OCI-LY3 (cell line): ENCODE measurements at regions not wholly inside any gene's neighbourhood (a gene's known extent, or its start where the extent isn't known, plus 50 kb on each side); places are given as distances from the start of the nearest gene placed in this dataset.

ENCODE experiments used
- H2AFZ ChIP-seq: fragments of 200-600, 300-600 bp; shearing (Covaris generic); 2 replicates; pipeline ENCODE4 v1.6.0; 2014; ENCODE audit warnings: antibody characterized with exemption, low read depth, low read length
- H3K27ac ChIP-seq: fragments of 200-600, 300-600 bp; sonication (generic); 2 replicates; pipeline ENCODE4 v1.5.1; 2014; ENCODE audit warnings: mild to moderate bottlenecking, low read length, moderate library complexity, mixed read lengths
- H3K27me3 ChIP-seq: fragments of 200-600, 300-600 bp; sonication (generic); 2 replicates; pipeline ENCODE4 v1.6.1; 2014; ENCODE audit warnings: low read depth, low read length, mixed read lengths
- H3K36me3 ChIP-seq: fragments of 200-600, 300-600 bp; sonication (generic); replicated peaks from 2 replicates; pipeline ENCODE3; 2014; ENCODE audit warnings: low read depth, low read length, mixed read lengths
- H3K4me1 ChIP-seq: fragments of 300-600, 200-600 bp; sonication (generic); 2 replicates; pipeline ENCODE4 v1.6.1; 2014; ENCODE audit warnings: low read length, mixed read lengths
- H3K4me2 ChIP-seq: fragments of 200-600, 300-600 bp; sonication (generic); 2 replicates; pipeline ENCODE4 v1.6.1; 2014; ENCODE audit warnings: low read length, mixed read lengths
- H3K4me3 ChIP-seq: fragments of 300-600, 200-600 bp; sonication (generic); 2 replicates; pipeline ENCODE4 v1.5.1; 2014; ENCODE audit warnings: antibody characterized with exemption, mild to moderate bottlenecking, low read length, moderate library complexity
- H3K79me2 ChIP-seq: fragments of 300-600, 200-600 bp; shearing (Covaris generic); 2 replicates; pipeline ENCODE4 v1.6.1; 2014; ENCODE audit warnings: mild to moderate bottlenecking, low read length, mixed read lengths
- H3K9ac ChIP-seq: fragments of 300-600, 200-600 bp; shearing (Covaris generic); 2 replicates; pipeline ENCODE4 v1.6.0; 2014; ENCODE audit warnings: mild to moderate bottlenecking, low read length, moderate library complexity
- H3K9me3 ChIP-seq: fragments of 200-600, 300-600 bp; shearing (Covaris generic); 2 replicates; pipeline ENCODE4 v1.6.1; 2014; ENCODE audit warnings: low read length, mixed read lengths; ENCODE audit not compliant: insufficient read depth
- H4K20me1 ChIP-seq: fragments of 200-600, 300-600 bp; sonication (generic); 2 replicates; pipeline ENCODE4 v1.6.1; 2016; ENCODE audit warnings: low read length, mixed read lengths; ENCODE audit not compliant: insufficient read depth
- EZH2phosphoT487 ChIP-seq: fragments of 200-600 bp; shearing (Covaris generic); IDR thresholded peaks from 2 replicates; pipeline ENCODE4 v1.6.1; 2018; ENCODE audit warnings: antibody characterized with exemption, mixed run types, low read depth
- TF ChIP-seq, protein P1 (sequence below): fragments of 200-600, 300-600 bp; sonication (generic); IDR thresholded peaks from 2 replicates; pipeline ENCODE4 v1.5.1; 2014; ENCODE audit warnings: antibody characterized with exemption, low read length, low read depth

DNA sequence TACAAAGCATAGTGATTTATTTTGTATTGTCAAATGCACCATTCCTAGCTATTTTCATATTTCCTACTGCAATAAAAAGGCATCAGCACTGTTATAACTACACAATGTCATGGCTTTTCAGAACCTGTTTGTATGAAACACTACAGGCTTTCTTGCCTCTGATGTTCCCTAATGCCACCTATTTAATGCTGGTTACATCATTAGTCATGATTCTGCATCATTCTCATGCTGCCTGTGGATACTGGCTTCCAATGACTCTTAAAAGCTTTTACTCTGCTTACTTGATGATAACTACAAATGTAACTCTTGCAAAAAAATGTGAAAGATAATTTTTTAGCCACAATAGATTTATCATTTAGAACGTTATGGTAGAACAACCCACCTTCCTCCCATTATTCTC, 529.4 kb downstream of the HTR7 start:
- Histone ChIP-seq H3K9me3 (no peaks in the 10 kb centered on the region), H3K27ac (no peak overlapping the region), H4K20me1 (no peaks in the 10 kb centered on the region), H3K4me3 (no peak overlapping the region), H3K4me1 (peaks cover 8% of the 10 kb centered on the region), H3K36me3 (no peaks in the 10 kb centered on the region), H3K4me2 (no peak overlapping the region), H3K79me2 (no peaks in the 10 kb centered on the region), H3K27me3 (no peaks in the 10 kb centered on the region), H3K9ac (no peak overlapping the region), H2AFZ (no peak overlapping the region)
- TF ChIP-seq, protein P1, sequence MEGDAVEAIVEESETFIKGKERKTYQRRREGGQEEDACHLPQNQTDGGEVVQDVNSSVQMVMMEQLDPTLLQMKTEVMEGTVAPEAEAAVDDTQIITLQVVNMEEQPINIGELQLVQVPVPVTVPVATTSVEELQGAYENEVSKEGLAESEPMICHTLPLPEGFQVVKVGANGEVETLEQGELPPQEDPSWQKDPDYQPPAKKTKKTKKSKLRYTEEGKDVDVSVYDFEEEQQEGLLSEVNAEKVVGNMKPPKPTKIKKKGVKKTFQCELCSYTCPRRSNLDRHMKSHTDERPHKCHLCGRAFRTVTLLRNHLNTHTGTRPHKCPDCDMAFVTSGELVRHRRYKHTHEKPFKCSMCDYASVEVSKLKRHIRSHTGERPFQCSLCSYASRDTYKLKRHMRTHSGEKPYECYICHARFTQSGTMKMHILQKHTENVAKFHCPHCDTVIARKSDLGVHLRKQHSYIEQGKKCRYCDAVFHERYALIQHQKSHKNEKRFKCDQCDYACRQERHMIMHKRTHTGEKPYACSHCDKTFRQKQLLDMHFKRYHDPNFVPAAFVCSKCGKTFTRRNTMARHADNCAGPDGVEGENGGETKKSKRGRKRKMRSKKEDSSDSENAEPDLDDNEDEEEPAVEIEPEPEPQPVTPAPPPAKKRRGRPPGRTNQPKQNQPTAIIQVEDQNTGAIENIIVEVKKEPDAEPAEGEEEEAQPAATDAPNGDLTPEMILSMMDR, result no peak
- TF ChIP-seq EZH2phosphoT487, result no peak

DNA sequence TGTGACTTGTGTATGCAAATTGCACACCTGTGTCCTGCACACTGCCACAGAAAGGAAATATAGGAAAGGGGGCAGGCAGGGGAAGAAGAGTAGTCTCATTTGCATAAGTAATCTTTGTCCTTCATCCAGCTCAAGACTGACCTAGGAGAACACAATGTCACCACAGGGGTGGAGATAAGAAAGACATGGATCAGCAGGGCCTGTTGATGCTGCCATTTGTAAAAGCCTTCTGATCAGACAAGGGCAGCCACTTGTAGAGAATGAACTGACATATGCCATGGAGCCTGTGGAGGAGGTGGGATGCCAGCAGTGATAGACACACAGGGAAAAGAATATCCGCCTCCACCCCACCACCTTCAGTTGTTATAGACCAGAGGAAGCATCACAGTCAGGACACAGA, 528.9 kb downstream of the HTR7 start:
- no peak overlapping the region for H2AFZ ChIP-seq
- H3K36me3 ChIP-seq, result no peaks in the 10 kb centered on the region
- H3K4me2 ChIP-seq, result no peak overlapping the region

DNA sequence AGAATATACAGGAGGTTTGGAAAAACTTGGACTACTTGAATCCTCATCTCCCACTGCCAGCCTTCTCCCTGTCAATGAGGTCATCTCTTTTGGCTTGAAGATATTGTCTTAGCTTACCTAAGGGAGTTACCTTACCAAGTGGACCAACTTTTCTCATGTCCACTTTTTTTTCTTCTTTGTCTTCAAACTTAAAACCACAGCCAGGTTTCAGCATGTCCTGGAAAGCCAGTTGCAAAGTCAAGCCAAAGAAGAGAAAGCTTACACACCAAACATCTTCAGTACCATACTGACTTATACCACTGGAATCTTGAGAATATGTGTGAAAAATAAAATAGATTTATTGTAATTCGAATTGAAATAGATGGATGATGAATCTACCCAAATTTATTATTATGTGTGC, 520.5 kb downstream of the HTR7 start:
- Histone ChIP-seq H3K36me3 (no peaks in the 10 kb centered on the region), H4K20me1 (no peaks in the 10 kb centered on the region), H3K4me2 (no peak overlapping the region), H3K79me2 (no peaks in the 10 kb centered on the region), H3K27me3 (no peaks in the 10 kb centered on the region), H3K4me1 (no peaks in the 10 kb centered on the region), H3K9ac (no peak overlapping the region), H3K27ac (no peak overlapping the region), H3K4me3 (no peak overlapping the region), H3K9me3 (no peaks in the 10 kb centered on the region), H2AFZ (no peak overlapping the region)
- TF ChIP-seq EZH2phosphoT487, result no peak
- TF ChIP-seq, protein P1, result no peak

More for the DNA sequence above, 528.9 kb downstream of the HTR7 start:
- H3K4me1 ChIP-seq, result peaks cover 8% of the 10 kb centered on the region
- no peaks in the 10 kb centered on the region for H4K20me1 ChIP-seq
- H3K27ac ChIP-seq, result no peak overlapping the region
- H3K9ac ChIP-seq, result no peak overlapping the region
- no peak overlapping the region for H3K4me3 ChIP-seq
- H3K27me3 ChIP-seq, result no peaks in the 10 kb centered on the region
- H3K9me3 ChIP-seq, result no peaks in the 10 kb centered on the region
- H3K79me2 ChIP-seq, result no peaks in the 10 kb centered on the region
- TF ChIP-seq, protein P1, result no peak
- TF ChIP-seq EZH2phosphoT487, result no peak

DNA sequence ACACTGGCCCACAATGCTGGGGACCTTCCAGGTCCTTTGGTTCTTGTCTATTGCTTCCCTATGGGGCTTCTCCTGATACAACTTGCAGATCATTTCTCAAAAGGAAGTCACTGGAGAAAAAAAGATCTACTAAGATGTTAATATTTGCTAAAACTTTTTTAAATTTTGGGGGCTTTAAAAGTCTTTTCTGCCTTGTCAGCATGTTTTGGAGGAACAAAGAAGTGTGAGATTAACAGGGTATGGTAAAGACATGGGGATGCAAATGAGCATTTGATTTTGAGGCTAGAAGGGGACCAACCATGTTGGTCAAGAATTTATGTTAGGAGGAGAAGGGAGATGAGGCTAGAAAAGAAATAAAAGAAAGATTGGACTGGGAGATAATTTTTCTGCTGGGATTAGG, 515.4 kb downstream of the HTR7 start:
- Histone ChIP-seq H3K36me3 (no peaks in the 10 kb centered on the region), H3K9ac (no peak overlapping the region), H3K79me2 (no peaks in the 10 kb centered on the region), H3K4me3 (no peak overlapping the region), H3K27ac (no peak overlapping the region), H3K4me1 (no peaks in the 10 kb centered on the region), H3K27me3 (no peaks in the 10 kb centered on the region), H2AFZ (no peak overlapping the region), H3K4me2 (no peak overlapping the region), H4K20me1 (no peaks in the 10 kb centered on the region), H3K9me3 (no peaks in the 10 kb centered on the region)
- no peak for TF ChIP-seq EZH2phosphoT487
- TF ChIP-seq, protein P1, result no peak
